Adrenal gland (tissue), 9 donors: ENCODE measurements at regions not wholly inside any gene's neighbourhood (a gene's known extent, or its start where the extent isn't known, plus 50 kb on each side); places are given as distances from the start of the nearest gene placed in this dataset.

Source experiments
- DNase-seq, 7 donors: peaks; one replicate each; pipeline ENCODE4 v3.0.0-alpha.2; 2019 to 2020
- H3K27ac ChIP-seq, 5 donors: fragments of 200-600 bp; sonication (generic) in 4 of 5; 1 replicate in 3 of 5; 2 replicates in 2 of 5; pipeline versions ENCODE4 v1.5.1 to v1.8.0; 2016 to 2020; ENCODE audit warnings: mild to moderate bottlenecking in 1 of 5
- H3K27me3 ChIP-seq: fragments of 200-600 bp; 2 replicates; pipeline ENCODE4 v1.8.0; 2021
- H3K36me3 ChIP-seq, 2 donors: fragments of 200-600 bp; replicated peaks in 1 of 2; 1 replicate in 1 of 2; 2 replicates in 1 of 2; pipeline versions ENCODE4 v1.5.1 to v1.8.0; 2018 to 2022
- H3K4me1 ChIP-seq, 2 donors: fragments of 200-600 bp; replicated peaks in 1 of 2; 1 replicate in 1 of 2; 2 replicates in 1 of 2; pipeline versions ENCODE4 v1.5.1 to v1.8.0; 2018 to 2021
- H3K4me3 ChIP-seq, 4 donors: fragments of 200-600 bp; sonication (generic) in 3 of 4; one replicate each; pipeline ENCODE4 v1.5.1; 2016 to 2018
- H3K9me3 ChIP-seq, 3 donors: fragments of 200-600 bp; sonication (generic) in 1 of 3; replicated peaks in 1 of 3; 1 replicate in 2 of 3; 2 replicates in 1 of 3; pipeline versions ENCODE4 v1.5.1 to v1.8.0; 2016 to 2021
- POLR2A ChIP-seq, 2 donors: fragments of 450-650 bp; IDR thresholded peaks; one replicate each; pipeline ENCODE4 v1.6.1; 2017; ENCODE audit warnings: antibody characterized with exemption in 2 of 2, mild to moderate bottlenecking in 2 of 2, moderate library complexity in 1 of 2
- WGBS, 4 donors: extraction: QIAGEN DNeasy Blood & Tissue Kit in 2 of 4; methylation state at CpG; one replicate each; pipeline versions ENCODE4 v1.1.5 to v1.1.7; 2013 to 2017; 5-methylcytosine and 5-hydroxymethylcytosine counted together
- intact Hi-C, 2 donors: fragments of 100-400 bp; cut with DNase I; formaldehyde crosslinking; loops; one replicate each; pipeline versions ENCODE4 v1.14.1 to v1.15.0; 2022 to 2023
- TF ChIP-seq, protein P1 (sequence below), 6 experiments: fragments of 450-650 bp in 4 of 6; fragments of 200-600 bp in 2 of 6; sonication (generic) in 1 of 6; IDR thresholded peaks; 1 replicate in 5 of 6; 2 replicates in 1 of 6; pipeline versions ENCODE4 v1.5.1 to v1.8.0; 2016 to 2021; ENCODE audit warnings: antibody characterized with exemption in 6 of 6, mild to moderate bottlenecking in 2 of 6, moderate library complexity in 1 of 6
- donor health status: healthy with polysubstance abuse.
- donor health status: Bipolar disorder and iron deficiency.
- donor health status: DM: yes; HTN: yes; CAD: no.
- donor health status: DM: no; HTN: no; CAD: no.
- donor health status: DM: no; HTN: no; CAD: no.

- Histone ChIP-seq H3K9me3 (peaks cover 0 to 3% (median 0%) of the 10 kb centered on the region in 3 donors), H3K4me3 (no peak overlapping the region), H3K36me3 (no peaks in the 10 kb centered on the region), H3K27ac (no peak overlapping the region), H3K27me3 (no peaks in the 10 kb centered on the region), H3K4me1 (no peaks in the 10 kb centered on the region)
- no peak for DNase-seq
- TF ChIP-seq POLR2A (IDR thresholded peaks at IDR 0.05): no peak
- TF ChIP-seq, protein P1, sequence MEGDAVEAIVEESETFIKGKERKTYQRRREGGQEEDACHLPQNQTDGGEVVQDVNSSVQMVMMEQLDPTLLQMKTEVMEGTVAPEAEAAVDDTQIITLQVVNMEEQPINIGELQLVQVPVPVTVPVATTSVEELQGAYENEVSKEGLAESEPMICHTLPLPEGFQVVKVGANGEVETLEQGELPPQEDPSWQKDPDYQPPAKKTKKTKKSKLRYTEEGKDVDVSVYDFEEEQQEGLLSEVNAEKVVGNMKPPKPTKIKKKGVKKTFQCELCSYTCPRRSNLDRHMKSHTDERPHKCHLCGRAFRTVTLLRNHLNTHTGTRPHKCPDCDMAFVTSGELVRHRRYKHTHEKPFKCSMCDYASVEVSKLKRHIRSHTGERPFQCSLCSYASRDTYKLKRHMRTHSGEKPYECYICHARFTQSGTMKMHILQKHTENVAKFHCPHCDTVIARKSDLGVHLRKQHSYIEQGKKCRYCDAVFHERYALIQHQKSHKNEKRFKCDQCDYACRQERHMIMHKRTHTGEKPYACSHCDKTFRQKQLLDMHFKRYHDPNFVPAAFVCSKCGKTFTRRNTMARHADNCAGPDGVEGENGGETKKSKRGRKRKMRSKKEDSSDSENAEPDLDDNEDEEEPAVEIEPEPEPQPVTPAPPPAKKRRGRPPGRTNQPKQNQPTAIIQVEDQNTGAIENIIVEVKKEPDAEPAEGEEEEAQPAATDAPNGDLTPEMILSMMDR (IDR thresholded peaks at IDR 0.05): no peak
- intact Hi-C loops: no loop called here
These were observed 132.0 kb upstream of the ATP2B2 start for GRCh38 chr3:10637342-10637741.

GRCh38 chr3:10638466-10638865, 133.1 kb upstream of the ATP2B2 start:
- Histone ChIP-seq H3K9me3 (peaks cover 0 to 3% (median 0%) of the 10 kb centered on the region in 3 donors), H3K27ac (no peak overlapping the region), H3K36me3 (no peaks in the 10 kb centered on the region), H3K27me3 (no peaks in the 10 kb centered on the region), H3K4me1 (no peaks in the 10 kb centered on the region), H3K4me3 (no peak overlapping the region)
- TF ChIP-seq POLR2A (IDR thresholded peaks at IDR 0.05): no peak
- TF ChIP-seq, protein P1 (IDR thresholded peaks at IDR 0.05): no peak
- intact Hi-C loops: no loop called here
- DNase-seq: no peak

- TF ChIP-seq POLR2A (IDR thresholded peaks at IDR 0.05): no peak
- TF ChIP-seq, protein P1 (IDR thresholded peaks at IDR 0.05): no peak
- DNase-seq: no peak
- intact Hi-C loops: no loop called here
- WGBS, 4 donors: 89 to 96% (median 91%) methylated on average over 2 of the region's 2 CpGs
- H3K27ac ChIP-seq: no peak overlapping the region
- no peaks in the 10 kb centered on the region for H3K27me3 ChIP-seq
- no peaks in the 10 kb centered on the region for H3K36me3 ChIP-seq
- H3K4me1 ChIP-seq: no peaks in the 10 kb centered on the region
- peaks cover 0 to 3% (median 0%) of the 10 kb centered on the region in 3 donors for H3K9me3 ChIP-seq
- no peak overlapping the region for H3K4me3 ChIP-seq
These were observed 136.4 kb upstream of the ATP2B2 start for GRCh38 chr3:10641760-10642159.

DNA sequence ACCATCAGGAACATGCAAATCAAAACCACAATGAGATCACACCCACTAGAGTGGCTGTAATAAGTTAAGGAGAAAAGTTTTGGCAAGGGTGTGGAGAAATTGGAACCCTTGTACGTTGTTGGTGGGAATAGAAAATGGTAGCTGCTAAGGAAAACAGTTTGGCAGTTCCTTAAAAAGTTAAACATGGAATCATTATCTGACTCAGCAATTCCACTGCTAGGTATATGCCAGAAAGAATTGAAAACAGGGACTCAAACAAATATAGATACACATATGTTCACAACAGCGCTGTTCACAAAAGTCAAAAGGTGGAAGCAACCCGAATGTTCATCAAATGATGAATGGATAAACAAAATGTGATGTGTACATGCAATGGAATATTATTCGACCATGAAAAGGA, 138.8 kb upstream of the ATP2B2 start:
- no peak overlapping the region for H3K4me3 ChIP-seq
- no peaks in the 10 kb centered on the region for H3K4me1 ChIP-seq
- intact Hi-C loops: no loop called here
- H3K9me3 ChIP-seq: no peaks in the 10 kb centered on the region
- H3K36me3 ChIP-seq: no peaks in the 10 kb centered on the region
- TF ChIP-seq, protein P1 (IDR thresholded peaks at IDR 0.05): no peak
- no peak for TF ChIP-seq POLR2A (IDR thresholded peaks at IDR 0.05)
- 63 to 77% (median 70%) methylated on average over 4 of the region's 4 CpGs for WGBS, 4 donors
- no peaks in the 10 kb centered on the region for H3K27me3 ChIP-seq
- H3K27ac ChIP-seq: no peak overlapping the region
- no peak for DNase-seq
